Endothelial cell of umbilical vein (primary cell): ENCODE measurements at regions not wholly inside any gene's neighbourhood (a gene's known extent, or its start where the extent isn't known, plus 50 kb on each side); places are given as distances from the start of the nearest gene placed in this dataset.

Experiments
- CTCF ChIP-seq, 2 donors: IDR thresholded peaks; 1 replicate in 1 of 2; 2 replicates in 1 of 2; pipeline ENCODE4 v1.5.1; 2011; ENCODE audit warnings: low read length in 2 of 2, mild to moderate bottlenecking in 2 of 2, moderate library complexity in 2 of 2, control low read depth in 1 of 2, inconsistent platforms in 1 of 2, low read depth in 1 of 2; ENCODE audit not compliant: insufficient read depth in 1 of 2; ENCODE audit errors: extremely low read depth in 1 of 2
- EZH2 ChIP-seq: IDR thresholded peaks from 2 replicates; pipeline ENCODE4 v1.6.1; 2012; ENCODE audit warnings: borderline replicate concordance, low read depth, mild to moderate bottlenecking, moderate library complexity, low read length, inconsistent platforms; ENCODE audit not compliant: severe bottlenecking
- FOS ChIP-seq: IDR thresholded peaks from 2 replicates; pipeline ENCODE4 v1.6.1; 2011; ENCODE audit warnings: mild to moderate bottlenecking, low read length, moderate library complexity, borderline replicate concordance; ENCODE audit not compliant: insufficient read depth
- POLR2A ChIP-seq: IDR thresholded peaks from 2 replicates; pipeline ENCODE4 v1.6.1; 2012; ENCODE audit warnings: low read depth, mild to moderate bottlenecking, control low read depth, low read length
- POLR2AphosphoS5 ChIP-seq: IDR thresholded peaks from 2 replicates; pipeline ENCODE4 v1.6.1; 2012; ENCODE audit warnings: low read depth, mild to moderate bottlenecking, control low read depth, low read length, moderate library complexity; ENCODE audit not compliant: insufficient read depth

- TF ChIP-seq POLR2AphosphoS5, result no peak
- TF ChIP-seq CTCF (IDR thresholded peaks at IDR 0.05; ENCODE audit: extremely low read depth in 1 of 2, insufficient read depth in 1 of 2, low read depth in 1 of 2, low read length in 2 of 2), result no peak
- TF ChIP-seq EZH2, result no peak
- TF ChIP-seq POLR2A, result no peak
- no peak for TF ChIP-seq FOS
These were observed 206.8 kb upstream of the KLHL4 start for GRCh38 chrX:87310780-87311179.
